Body of pancreas (tissue), 4 donors: ENCODE measurements at regions not wholly inside any gene's neighbourhood (a gene's known extent, or its start where the extent isn't known, plus 50 kb on each side); places are given as distances from the start of the nearest gene placed in this dataset.

Experiments used
- CTCF ChIP-seq, 7 experiments: fragments of 450-650 bp in 4 of 7; fragments of 200-600 bp in 3 of 7; sonication (generic) in 3 of 7; IDR thresholded peaks; one replicate each; pipeline ENCODE4 v1.5.1; 2016 to 2019; ENCODE audit warnings: antibody characterized with exemption in 7 of 7
- POLR2A ChIP-seq, 3 donors: fragments of 450-650 bp; IDR thresholded peaks; one replicate each; pipeline ENCODE4 v1.6.1; 2016; ENCODE audit warnings: antibody characterized with exemption in 3 of 3, mild to moderate bottlenecking in 2 of 3

GRCh38 chr3:151526757-151527156 is 65.9 kb upstream of the IGSF10 start:
- TF ChIP-seq POLR2A (IDR thresholded peaks at IDR 0.05): no peak
- no peak for TF ChIP-seq CTCF (IDR thresholded peaks at IDR 0.05)
